HUES64 (cell line): ENCODE measurements at regions not wholly inside any gene's neighbourhood (a gene's known extent, or its start where the extent isn't known, plus 50 kb on each side); places are given as distances from the start of the nearest gene placed in this dataset.
"Not testable (repeated sequence)": the region's sequence is repeated elsewhere in the genome, so short reads cannot be mapped to it uniquely, and the experiment has no call there.

ENCODE experiments used
- H3K27ac ChIP-seq: 2 replicates; pipeline ENCODE4 v1.7.0; 2013; ENCODE audit warnings: low read depth, low read length, inconsistent platforms
- H3K27me3 ChIP-seq: 2 replicates; pipeline ENCODE4 v1.6.1; 2013; ENCODE audit warnings: mild to moderate bottlenecking, low read length; ENCODE audit not compliant: insufficient read depth
- H3K36me3 ChIP-seq: 2 replicates; pipeline ENCODE4 v1.6.1; 2013; ENCODE audit warnings: mild to moderate bottlenecking, low read length; ENCODE audit not compliant: insufficient read depth
- H3K4me1 ChIP-seq: 2 replicates; pipeline ENCODE4 v1.6.1; 2013; ENCODE audit warnings: mild to moderate bottlenecking, low read length, moderate library complexity; ENCODE audit not compliant: insufficient read depth
- H3K4me3 ChIP-seq: 2 replicates; pipeline ENCODE4 v1.5.1; 2013; ENCODE audit warnings: mild to moderate bottlenecking, low read length, moderate library complexity
- H3K9ac ChIP-seq: 2 replicates; pipeline ENCODE4 v1.6.1; 2013; ENCODE audit warnings: mild to moderate bottlenecking, low read depth, low read length
- H3K9me3 ChIP-seq: 2 replicates; pipeline ENCODE4 v1.6.1; 2013; ENCODE audit warnings: low read depth, low read length; ENCODE audit not compliant: insufficient read depth
- WGBS: fragments of 150-250, 120-280 bp; methylation state at CpG from one replicate; pipeline ENCODE4 v1.1.7; 2013; ENCODE audit warnings: missing lambda C conversion rate; 5-methylcytosine and 5-hydroxymethylcytosine counted together

- not testable (repeated sequence) for H3K36me3 ChIP-seq, H3K27me3 ChIP-seq, H3K27ac ChIP-seq, H3K4me1 ChIP-seq, H3K4me3 ChIP-seq, H3K9ac ChIP-seq, H3K9me3 ChIP-seq
- WGBS = 91% methylated on average over 5 of the region's 5 CpGs
Measured at GRCh38 chr4:33740871-33741270, 2503.4 kb downstream of the ARAP2 start.

DNA sequence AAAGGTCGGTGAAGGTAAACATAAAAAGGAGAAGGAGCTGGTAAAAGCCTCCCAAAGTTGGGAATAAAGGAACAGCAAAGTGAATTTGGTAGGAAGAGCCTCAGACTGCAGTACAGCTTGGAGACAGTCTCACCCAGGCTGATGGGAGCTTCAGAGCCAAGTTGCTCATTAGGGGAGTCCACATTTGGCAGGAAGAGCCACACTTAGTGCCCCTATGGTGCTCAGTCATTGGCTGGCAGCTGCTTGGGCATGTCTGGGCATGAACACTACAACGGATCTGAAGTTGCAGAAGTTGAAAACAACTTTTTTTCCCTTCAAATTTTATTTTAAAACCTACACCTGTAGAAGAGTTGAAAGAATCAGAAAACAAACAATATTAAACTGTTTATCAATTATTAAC lies 2497.3 kb downstream of the ARAP2 start:
- Histone ChIP-seq H3K27ac (no peak overlapping the region; the same call in 1 of the 2 replicates), H3K9me3 (no peaks in the 10 kb centered on the region), H3K4me3 (no peak overlapping the region), H3K36me3 (no peaks in the 10 kb centered on the region), H3K4me1 (no peaks in the 10 kb centered on the region), H3K9ac (no peak overlapping the region), H3K27me3 (no peaks in the 10 kb centered on the region)
- WGBS = 94% methylated on average over 2 of the region's 2 CpGs

DNA sequence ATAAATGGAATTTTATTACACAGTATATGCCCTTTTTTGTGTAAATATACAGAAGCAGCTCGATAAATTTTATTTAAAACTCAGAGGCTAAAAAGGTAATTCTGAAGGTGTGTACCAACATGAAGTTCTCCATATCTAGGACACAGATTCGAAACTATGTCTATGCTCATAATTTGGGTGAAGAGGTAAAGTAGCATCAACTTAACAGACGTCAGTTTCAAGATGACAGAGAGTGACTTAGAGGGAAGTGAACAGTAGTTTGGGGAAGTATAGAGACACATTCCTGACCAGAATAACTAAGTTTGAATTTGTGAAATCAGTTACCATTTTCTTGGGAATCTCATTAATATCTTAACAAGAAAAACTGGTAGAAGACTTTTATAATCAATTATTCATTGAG lies 2493.3 kb downstream of the ARAP2 start:
- Histone ChIP-seq H3K36me3 (no peaks in the 10 kb centered on the region), H3K27me3 (no peaks in the 10 kb centered on the region), H3K4me1 (no peaks in the 10 kb centered on the region), H3K4me3 (no peak overlapping the region), H3K9me3 (no peaks in the 10 kb centered on the region), H3K9ac (no peak overlapping the region), H3K27ac (no peak overlapping the region)
- 95% methylated on average over 3 of the region's 3 CpGs for WGBS

DNA sequence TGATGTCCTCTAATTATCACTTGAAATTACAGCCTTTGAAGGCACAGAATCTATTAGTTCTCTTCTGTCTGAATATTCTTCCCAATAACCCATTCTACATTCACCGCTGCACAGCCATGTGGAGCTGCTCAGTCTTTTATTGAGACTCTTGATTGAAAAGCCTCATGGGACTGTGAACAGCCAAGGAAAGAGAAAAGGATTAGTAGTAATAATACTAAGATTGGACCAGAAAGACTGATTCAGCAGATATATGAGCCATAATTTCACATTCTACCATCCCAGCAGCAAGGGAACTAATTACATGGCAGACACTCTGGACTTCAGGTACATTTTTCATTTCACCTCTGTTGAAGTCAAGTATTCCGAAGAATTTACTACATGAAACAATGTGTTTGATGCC lies 2471.7 kb downstream of the ARAP2 start:
- no peaks in the 10 kb centered on the region for H3K27me3 ChIP-seq
- no peak overlapping the region for H3K27ac ChIP-seq
- no peak overlapping the region for H3K4me3 ChIP-seq
- no peaks in the 10 kb centered on the region for H3K9me3 ChIP-seq
- no peaks in the 10 kb centered on the region for H3K4me1 ChIP-seq
- 96% methylated on average over 2 of the region's 2 CpGs for WGBS
- H3K36me3 ChIP-seq = no peaks in the 10 kb centered on the region
- no peak overlapping the region for H3K9ac ChIP-seq

DNA sequence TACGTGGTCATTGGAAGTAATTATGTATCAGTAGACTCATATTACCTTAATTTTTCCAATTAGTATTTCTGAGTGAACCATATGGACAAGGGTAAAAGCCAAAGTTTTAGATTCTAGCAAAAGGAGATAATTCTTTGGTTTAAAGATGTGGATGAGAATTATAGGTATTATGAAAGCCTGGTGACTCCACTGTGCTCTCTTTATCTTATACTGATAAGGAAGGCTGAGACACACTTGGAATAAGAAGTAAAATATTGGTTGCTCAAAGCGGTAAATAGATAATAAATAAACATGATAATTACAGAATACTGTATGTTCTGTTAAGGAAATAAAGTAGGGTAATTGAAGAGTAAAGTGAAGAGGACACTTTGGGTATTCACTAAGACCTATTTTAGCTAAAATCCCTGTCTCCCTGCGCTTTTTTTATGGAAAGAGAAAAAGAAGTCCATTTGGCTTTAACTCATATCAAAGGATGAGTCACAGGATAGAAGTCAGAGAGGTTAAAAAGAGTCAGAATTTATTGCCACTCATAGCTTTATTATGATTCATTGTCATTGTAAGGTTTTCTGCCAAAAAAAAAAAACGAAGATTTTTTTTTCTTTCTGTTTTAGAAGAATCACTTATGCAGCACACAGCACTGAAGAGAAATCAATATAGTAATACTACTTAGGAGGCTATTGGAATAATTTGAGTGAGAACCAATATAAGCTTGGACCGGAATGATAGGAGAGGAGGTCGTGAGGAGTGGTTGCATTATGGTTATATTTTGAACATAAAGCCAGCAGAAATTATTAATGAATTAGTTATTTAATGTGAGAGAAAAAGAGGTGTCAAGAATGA lies 2463.1 kb downstream of the ARAP2 start:
- H3K9ac ChIP-seq = no peak overlapping the region
- H3K36me3 ChIP-seq = no peaks in the 10 kb centered on the region
- no peaks in the 10 kb centered on the region for H3K9me3 ChIP-seq
- WGBS = 92% methylated on average over 2 of the region's 6 CpGs
- no peak overlapping the region for H3K4me3 ChIP-seq
- no peaks in the 10 kb centered on the region for H3K27me3 ChIP-seq
- no peak overlapping the region for H3K27ac ChIP-seq
- H3K4me1 ChIP-seq = no peaks in the 10 kb centered on the region

GRCh38 chr4:33785843-33786242 lies 2458.5 kb downstream of the ARAP2 start:
- WGBS = 83% methylated on average over 1 of the region's 2 CpGs
- H3K4me1 ChIP-seq = no peaks in the 10 kb centered on the region
- H3K4me3 ChIP-seq = no peak overlapping the region
- H3K27me3 ChIP-seq = no peaks in the 10 kb centered on the region
- H3K36me3 ChIP-seq = no peaks in the 10 kb centered on the region
- H3K9me3 ChIP-seq = no peaks in the 10 kb centered on the region
- no peak overlapping the region for H3K9ac ChIP-seq
- H3K27ac ChIP-seq = no peak overlapping the region

DNA sequence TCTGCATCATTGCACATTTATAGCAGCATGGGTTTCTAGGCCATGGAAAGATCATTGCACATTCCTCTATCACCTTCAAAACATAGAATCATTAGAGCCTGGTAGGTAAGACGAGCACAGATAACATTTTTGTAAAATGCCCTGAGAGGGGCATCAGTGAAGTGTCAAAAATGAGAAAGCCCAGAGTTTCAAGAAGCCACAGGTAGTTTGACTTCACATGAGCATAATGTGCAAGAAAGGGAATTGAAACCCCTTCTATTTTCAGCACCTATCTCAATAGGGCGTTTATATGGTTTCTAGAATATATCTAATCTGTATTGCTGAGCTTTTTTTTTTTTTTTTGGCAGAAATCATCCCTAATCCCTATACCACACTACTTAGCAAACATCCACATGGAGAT lies 2441.7 kb downstream of the ARAP2 start:
- WGBS = 78% methylated on average over 1 of the region's 2 CpGs
- no peaks in the 10 kb centered on the region for H3K27me3 ChIP-seq
- H3K36me3 ChIP-seq = no peaks in the 10 kb centered on the region
- H3K27ac ChIP-seq = no peak overlapping the region
- no peak overlapping the region for H3K4me3 ChIP-seq
- H3K4me1 ChIP-seq = no peaks in the 10 kb centered on the region
- H3K9me3 ChIP-seq = no peaks in the 10 kb centered on the region
- H3K9ac ChIP-seq = no peak overlapping the region

- Histone ChIP-seq H3K27ac (no peak overlapping the region), H3K9me3 (no peaks in the 10 kb centered on the region), H3K4me1 (no peaks in the 10 kb centered on the region), H3K27me3 (no peaks in the 10 kb centered on the region), H3K9ac (no peak overlapping the region), H3K36me3 (no peaks in the 10 kb centered on the region), H3K4me3 (no peak overlapping the region)
Measured at GRCh38 chr4:33825685-33826084, 2418.6 kb downstream of the ARAP2 start.

- H3K4me1 ChIP-seq, H3K27ac ChIP-seq, H3K36me3 ChIP-seq, H3K27me3 ChIP-seq, H3K4me3 ChIP-seq, H3K9me3 ChIP-seq, H3K9ac ChIP-seq: not testable (repeated sequence)
- no CpG with 5 or more reads among the region's 1 CpG for WGBS
Measured at GRCh38 chr4:33829356-33829755, 2415.0 kb downstream of the ARAP2 start.

- no peak overlapping the region for H3K9ac ChIP-seq
- 92% methylated on average over 3 of the region's 3 CpGs for WGBS
- no peaks in the 10 kb centered on the region for H3K27me3 ChIP-seq
- no peaks in the 10 kb centered on the region for H3K4me1 ChIP-seq
- H3K4me3 ChIP-seq = no peak overlapping the region
- no peaks in the 10 kb centered on the region for H3K9me3 ChIP-seq
- no peak overlapping the region for H3K27ac ChIP-seq
- H3K36me3 ChIP-seq = no peaks in the 10 kb centered on the region
Measured at GRCh38 chr4:33831442-33832066, 2412.8 kb downstream of the ARAP2 start.

- not testable (repeated sequence) for H3K36me3 ChIP-seq, H3K4me1 ChIP-seq, H3K4me3 ChIP-seq, H3K9ac ChIP-seq, H3K9me3 ChIP-seq, H3K27ac ChIP-seq, H3K27me3 ChIP-seq
- no CpG with 5 or more reads among the region's 3 CpGs for WGBS
Measured at GRCh38 chr4:33835764-33836163, 2408.6 kb downstream of the ARAP2 start.
